BLaER1 (cell line): ENCODE measurements at regions not wholly inside any gene's neighbourhood (a gene's known extent, or its start where the extent isn't known, plus 50 kb on each side); places are given as distances from the start of the nearest gene placed in this dataset.
"Not testable (repeated sequence)": the region's sequence is repeated elsewhere in the genome, so short reads cannot be mapped to it uniquely, and the experiment has no call there.

ENCODE experiments used
- H3K27ac ChIP-seq: shearing (Covaris generic); formaldehyde crosslinking; 2 replicates; pipeline ENCODE4 v1.8.1; 2022
- H3K27me3 ChIP-seq: shearing (Covaris generic); formaldehyde crosslinking; 2 replicates; pipeline ENCODE4 v1.8.1; 2022
- H3K36me3 ChIP-seq: shearing (Covaris generic); formaldehyde crosslinking; 2 replicates; pipeline ENCODE4 v1.8.1; 2022
- H3K4me1 ChIP-seq: shearing (Covaris generic); formaldehyde crosslinking; 2 replicates; pipeline ENCODE4 v1.8.1; 2022
- H3K4me2 ChIP-seq: shearing (Covaris generic); formaldehyde crosslinking; 2 replicates; pipeline ENCODE4 v1.8.1; 2022
- H3K4me3 ChIP-seq: shearing (Covaris generic); formaldehyde crosslinking; 2 replicates; pipeline ENCODE4 v1.8.1; 2022
- H3K9ac ChIP-seq: shearing (Covaris generic); formaldehyde crosslinking; 2 replicates; pipeline ENCODE4 v1.8.1; 2022
- H3K9me3 ChIP-seq: shearing (Covaris generic); formaldehyde crosslinking; 2 replicates; pipeline ENCODE4 v1.8.1; 2022
- H4K20me1 ChIP-seq: shearing (Covaris generic); formaldehyde crosslinking; 2 replicates; pipeline ENCODE4 v1.8.1; 2022
- Cebpa-rat ChIP-seq: shearing (Covaris generic); IDR thresholded peaks from 2 replicates; pipeline ENCODE4 v1.8.1; 2022

DNA sequence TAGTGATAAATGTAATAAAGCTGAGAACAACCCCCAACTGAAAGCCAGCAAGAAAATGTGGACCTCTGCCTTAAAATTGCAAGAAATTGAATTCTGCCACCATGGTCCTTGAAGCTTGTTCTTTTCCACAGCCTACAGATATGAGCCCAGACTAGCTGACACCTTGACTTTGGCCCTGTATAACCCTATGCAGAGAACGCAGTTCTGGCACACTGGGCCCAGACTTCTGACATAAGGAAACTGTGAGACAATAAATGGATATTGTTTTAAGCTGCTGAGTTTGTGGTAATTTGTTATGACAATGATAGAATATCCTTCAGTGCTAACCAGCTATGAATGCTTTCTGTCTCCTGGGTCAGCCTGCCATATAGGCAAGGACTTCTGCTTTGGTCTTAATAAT lies 315.6 kb upstream of the RIOK2 start:
- no peaks in the 10 kb centered on the region for H3K36me3 ChIP-seq
- no peak overlapping the region for H3K4me3 ChIP-seq
- no peak overlapping the region for H3K4me2 ChIP-seq
- H3K27me3 ChIP-seq = no peaks in the 10 kb centered on the region
- TF ChIP-seq Cebpa-rat = no peak
- H3K9ac ChIP-seq = no peak overlapping the region
- no peaks in the 10 kb centered on the region for H3K9me3 ChIP-seq
- H4K20me1 ChIP-seq = no peaks in the 10 kb centered on the region
- H3K27ac ChIP-seq = no peak overlapping the region
- H3K4me1 ChIP-seq = no peaks in the 10 kb centered on the region; the same call in 1 of the 2 replicates

- no peaks in the 10 kb centered on the region for H3K9me3 ChIP-seq
- no peaks in the 10 kb centered on the region for H3K27me3 ChIP-seq
- no peak overlapping the region for H3K4me3 ChIP-seq
- H3K27ac ChIP-seq = no peak overlapping the region
- H4K20me1 ChIP-seq = no peaks in the 10 kb centered on the region
- no peaks in the 10 kb centered on the region for H3K36me3 ChIP-seq
- H3K4me1 ChIP-seq = no peaks in the 10 kb centered on the region; the same call in 1 of the 2 replicates
- no peak overlapping the region for H3K9ac ChIP-seq
- H3K4me2 ChIP-seq = no peak overlapping the region
- no peak for TF ChIP-seq Cebpa-rat
These were observed 316.6 kb upstream of the RIOK2 start for GRCh38 chr5:97499605-97500004.

DNA sequence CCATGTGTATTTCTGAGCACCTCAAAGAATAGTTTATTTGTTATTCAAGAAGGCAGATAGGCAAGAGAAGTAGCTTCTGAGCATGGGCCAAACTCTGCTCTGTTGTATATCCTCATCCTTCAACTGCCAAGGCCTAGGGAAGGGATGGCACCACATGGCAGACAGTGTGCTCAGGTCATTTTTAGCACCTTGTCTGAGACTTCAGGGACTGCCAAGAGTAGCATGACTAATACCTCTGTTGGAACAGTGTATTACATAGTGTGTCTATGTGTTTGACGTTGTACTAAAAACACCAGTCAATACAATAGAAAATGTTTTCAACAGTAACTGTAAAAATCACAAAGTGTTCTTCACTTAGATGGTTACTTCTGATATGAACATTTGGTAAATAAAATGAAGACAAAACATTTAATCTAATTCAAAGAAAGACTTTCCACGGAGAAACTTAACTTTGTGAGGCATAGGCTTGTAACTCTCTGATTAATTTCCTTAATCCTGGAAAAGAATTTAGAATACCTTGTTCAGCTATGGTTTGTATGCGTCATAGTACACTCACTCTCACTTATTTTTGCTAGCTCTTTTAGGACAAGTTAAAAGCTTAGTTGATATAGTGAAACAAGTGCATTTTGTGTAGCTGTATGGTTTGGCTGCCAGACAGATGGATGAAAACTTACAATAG lies 318.4 kb upstream of the RIOK2 start:
- Histone ChIP-seq H3K9me3 (no peaks in the 10 kb centered on the region), H3K4me1 (no peaks in the 10 kb centered on the region), H3K27me3 (no peaks in the 10 kb centered on the region), H3K36me3 (no peaks in the 10 kb centered on the region), H3K4me2 (no peak overlapping the region), H3K9ac (no peak overlapping the region), H3K4me3 (no peak overlapping the region), H4K20me1 (no peaks in the 10 kb centered on the region), H3K27ac (no peak overlapping the region)
- no peak for TF ChIP-seq Cebpa-rat

GRCh38 chr5:97501965-97502305 lies 318.9 kb upstream of the RIOK2 start:
- Histone ChIP-seq H3K27ac (no peak overlapping the region), H3K27me3 (no peaks in the 10 kb centered on the region), H3K36me3 (no peaks in the 10 kb centered on the region), H3K4me1 (no peaks in the 10 kb centered on the region), H4K20me1 (no peaks in the 10 kb centered on the region), H3K9me3 (no peaks in the 10 kb centered on the region), H3K9ac (no peak overlapping the region), H3K4me2 (no peak overlapping the region), H3K4me3 (no peak overlapping the region)
- no peak for TF ChIP-seq Cebpa-rat

DNA sequence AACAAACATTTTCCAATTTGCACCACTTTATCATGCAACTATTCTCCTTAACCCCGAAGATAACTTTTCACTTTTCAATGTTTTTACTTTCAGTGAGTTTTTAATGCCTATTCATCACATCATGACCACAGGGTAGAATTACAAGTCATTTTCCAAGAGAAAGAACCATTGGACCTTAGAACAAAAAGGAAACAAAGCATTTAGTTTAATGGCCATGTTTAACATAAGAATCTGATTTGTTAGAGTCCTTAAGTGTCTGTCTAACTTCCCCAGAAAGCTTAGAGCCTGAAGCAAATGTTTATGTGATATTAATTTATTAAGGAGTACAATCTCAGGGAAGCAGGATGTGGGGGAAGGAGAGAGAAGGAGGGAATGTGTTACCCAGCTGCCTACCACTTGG lies 325.8 kb upstream of the RIOK2 start:
- H3K9ac ChIP-seq = no peak overlapping the region
- no peak for TF ChIP-seq Cebpa-rat
- no peak overlapping the region for H3K27ac ChIP-seq
- no peaks in the 10 kb centered on the region for H3K9me3 ChIP-seq
- no peak overlapping the region for H3K4me2 ChIP-seq
- H3K36me3 ChIP-seq = no peaks in the 10 kb centered on the region
- no peak overlapping the region for H3K4me3 ChIP-seq
- H4K20me1 ChIP-seq = no peaks in the 10 kb centered on the region
- no peaks in the 10 kb centered on the region for H3K4me1 ChIP-seq
- no peaks in the 10 kb centered on the region for H3K27me3 ChIP-seq

DNA sequence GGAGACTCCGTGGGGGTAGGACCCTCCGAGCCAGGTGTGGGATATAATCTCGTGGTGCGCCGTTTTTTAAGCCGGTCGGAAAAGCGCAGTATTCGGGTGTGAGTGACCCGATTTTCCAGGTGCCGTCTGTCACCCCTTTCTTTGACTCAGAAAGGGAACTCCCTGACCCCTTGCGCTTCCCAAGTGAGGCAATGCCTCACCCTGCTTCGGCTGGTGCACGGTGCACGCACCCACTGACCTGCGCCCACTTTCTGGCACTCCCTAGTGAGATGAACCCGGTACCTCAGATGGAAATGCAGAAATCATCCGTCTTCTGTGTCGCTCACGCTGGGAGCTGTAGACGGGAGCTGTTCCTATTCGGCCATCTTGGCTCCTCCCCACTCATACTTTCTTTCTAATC lies 336.5 kb upstream of the RIOK2 start:
- not testable (repeated sequence) for H3K27me3 ChIP-seq, H3K4me1 ChIP-seq, H3K4me3 ChIP-seq, H3K9ac ChIP-seq, H3K4me2 ChIP-seq, H3K36me3 ChIP-seq, H3K27ac ChIP-seq, H3K9me3 ChIP-seq, H4K20me1 ChIP-seq

DNA sequence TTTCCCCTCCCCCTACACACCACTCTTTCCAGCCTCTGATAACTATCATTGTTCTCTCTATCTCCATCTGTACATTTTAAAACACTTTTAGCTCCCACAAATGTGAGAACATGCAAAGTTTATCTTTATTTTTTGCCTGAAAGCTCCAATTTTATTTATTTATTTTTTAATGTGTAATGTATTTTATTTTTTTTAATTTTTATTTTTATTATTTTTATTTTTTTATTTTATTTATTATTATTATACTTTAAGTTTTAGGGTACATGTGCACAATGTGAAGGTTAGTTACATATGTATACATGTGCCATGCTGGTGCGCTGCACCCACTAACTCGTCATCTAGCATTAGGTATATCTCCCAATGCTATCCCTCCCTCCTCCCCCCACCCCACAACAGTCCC lies 340.3 kb upstream of the RIOK2 start:
- H3K27me3 ChIP-seq, H3K9ac ChIP-seq, H3K4me3 ChIP-seq, H3K4me1 ChIP-seq, H4K20me1 ChIP-seq, H3K9me3 ChIP-seq, H3K27ac ChIP-seq, H3K36me3 ChIP-seq, H3K4me2 ChIP-seq: not testable (repeated sequence)

DNA sequence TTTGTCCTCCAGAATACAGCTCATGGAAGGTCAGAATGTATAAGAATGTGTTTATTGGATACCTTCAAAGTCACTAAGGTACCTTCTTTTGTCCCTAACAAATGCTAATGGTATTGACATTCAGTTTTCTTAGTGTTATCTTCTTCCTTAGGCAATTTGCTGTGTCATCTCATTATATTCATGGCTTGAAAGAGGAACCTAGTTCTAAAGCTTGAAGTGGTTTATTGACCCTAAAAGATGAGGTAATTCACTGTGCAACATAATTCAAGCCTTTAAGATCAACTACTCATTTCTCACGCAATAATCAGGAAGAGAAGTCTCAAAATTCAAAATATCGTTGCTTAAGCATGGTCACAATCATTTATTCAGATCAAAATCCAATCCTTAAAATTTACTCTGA lies 342.7 kb upstream of the RIOK2 start:
- Histone ChIP-seq H3K4me3 (no peak overlapping the region), H3K27me3 (no peaks in the 10 kb centered on the region), H3K36me3 (no peaks in the 10 kb centered on the region), H3K4me2 (no peak overlapping the region), H4K20me1 (no peaks in the 10 kb centered on the region), H3K9ac (no peak overlapping the region), H3K9me3 (no peaks in the 10 kb centered on the region), H3K4me1 (no peaks in the 10 kb centered on the region), H3K27ac (no peak overlapping the region)
- no peak for TF ChIP-seq Cebpa-rat

- no peak overlapping the region for H3K4me3 ChIP-seq
- no peaks in the 10 kb centered on the region for H3K9me3 ChIP-seq
These were observed 345.9 kb upstream of the RIOK2 start for GRCh38 chr5:97528941-97529340.

GRCh38 chr5:97529354-97529985 lies 346.4 kb upstream of the RIOK2 start:
- Histone ChIP-seq H3K27ac (no peak overlapping the region), H3K9ac (no peak overlapping the region), H3K36me3 (no peaks in the 10 kb centered on the region), H3K4me1 (no peaks in the 10 kb centered on the region), H3K4me2 (no peak overlapping the region), H3K4me3 (no peak overlapping the region), H3K9me3 (no peaks in the 10 kb centered on the region), H4K20me1 (no peaks in the 10 kb centered on the region), H3K27me3 (no peaks in the 10 kb centered on the region)
- no peak for TF ChIP-seq Cebpa-rat

More at GRCh38 chr5:97528941-97529340, 345.9 kb upstream of the RIOK2 start:
- TF ChIP-seq Cebpa-rat = no peak
- no peaks in the 10 kb centered on the region for H3K27me3 ChIP-seq
- no peaks in the 10 kb centered on the region for H4K20me1 ChIP-seq
- H3K36me3 ChIP-seq = no peaks in the 10 kb centered on the region
- no peak overlapping the region for H3K9ac ChIP-seq
- H3K4me1 ChIP-seq = no peaks in the 10 kb centered on the region
- no peak overlapping the region for H3K27ac ChIP-seq
- no peak overlapping the region for H3K4me2 ChIP-seq

DNA sequence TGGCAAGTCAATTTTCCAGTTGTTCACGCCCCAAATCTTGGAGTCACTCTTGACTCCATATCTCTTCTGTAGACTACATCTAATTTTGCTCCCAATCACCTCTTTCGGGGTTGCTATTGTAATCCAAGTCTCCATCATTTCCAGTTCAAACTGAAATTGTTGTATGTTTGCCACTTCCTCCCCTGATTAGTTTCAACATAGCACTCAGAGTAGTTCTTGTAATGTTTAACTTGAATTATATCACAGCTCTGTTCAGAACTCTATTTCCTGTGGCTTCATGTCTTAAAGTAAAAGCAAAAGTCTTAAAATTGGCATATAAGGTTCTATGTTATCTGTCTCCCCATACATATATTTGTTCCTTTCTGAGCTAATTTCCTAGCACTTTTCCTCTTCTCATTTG lies 348.5 kb upstream of the RIOK2 start:
- H3K36me3 ChIP-seq = no peaks in the 10 kb centered on the region
- H3K4me1 ChIP-seq = no peaks in the 10 kb centered on the region
- no peak overlapping the region for H3K4me2 ChIP-seq
- no peak overlapping the region for H3K9ac ChIP-seq
- no peaks in the 10 kb centered on the region for H4K20me1 ChIP-seq
- no peak for TF ChIP-seq Cebpa-rat
- no peaks in the 10 kb centered on the region for H3K9me3 ChIP-seq
- H3K27ac ChIP-seq = no peak overlapping the region
- no peaks in the 10 kb centered on the region for H3K27me3 ChIP-seq
- no peak overlapping the region for H3K4me3 ChIP-seq
